Stimulated activated CD8-positive, alpha-beta memory T cell treated with anti-CD3 and anti-CD28 coated beads, Interleukin-4, amount 100 ng/mL, for 1 hour (primary cell): ENCODE measurements at regions not wholly inside any gene's neighbourhood (a gene's known extent, or its start where the extent isn't known, plus 50 kb on each side); places are given as distances from the start of the nearest gene placed in this dataset.
"Not testable (repeated sequence)": the region's sequence is repeated elsewhere in the genome, so short reads cannot be mapped to it uniquely, and the experiment has no call there.

Experiments used
- DNase-seq, 2 donors: peaks; one replicate each; pipeline ENCODE4 v3.0.0-alpha.2; 2020; ENCODE audit warnings: low read depth in 2 of 2, low spot score in 1 of 2

DNA sequence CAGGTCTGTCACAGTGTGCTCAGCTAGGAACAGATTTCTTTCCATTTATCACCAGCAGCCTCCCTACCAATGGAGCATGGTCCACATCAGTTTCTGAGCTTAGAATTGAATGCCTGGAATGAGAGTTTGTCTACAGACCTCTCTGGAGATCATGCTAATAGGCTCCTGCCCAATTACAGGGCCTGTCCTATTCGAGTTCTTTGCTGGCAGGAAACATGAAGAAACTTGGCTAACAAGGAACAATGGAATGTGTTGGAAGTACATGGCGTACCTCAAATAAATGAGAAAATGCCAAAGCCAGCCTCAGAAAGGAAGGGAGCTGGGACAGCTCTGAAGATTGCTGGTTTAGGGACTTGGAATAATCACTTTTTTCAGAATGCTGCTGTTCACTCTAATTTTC, 186.0 kb upstream of the AKR1E2 start:
- DNase-seq, result no peak

DNA sequence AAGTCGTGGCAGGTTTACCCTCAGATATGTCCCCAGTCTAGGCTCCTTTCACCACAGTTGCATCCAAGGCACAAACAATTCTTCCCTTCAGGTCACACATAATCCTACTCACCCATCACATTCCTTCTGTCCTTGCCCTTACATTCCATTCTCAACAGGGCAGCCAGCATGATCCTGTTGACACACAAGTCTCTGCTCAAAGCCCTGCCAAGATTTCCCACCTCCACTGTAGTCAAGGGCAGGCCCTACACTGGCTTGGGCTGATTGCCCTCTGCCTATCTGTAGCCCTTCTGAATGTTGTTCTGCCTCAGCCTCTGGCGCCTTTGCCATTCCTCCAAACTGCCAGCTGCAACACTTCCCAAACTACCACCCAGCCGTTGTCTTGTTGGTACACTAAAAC, 187.9 kb upstream of the AKR1E2 start:
- DNase-seq, result no peak

DNA sequence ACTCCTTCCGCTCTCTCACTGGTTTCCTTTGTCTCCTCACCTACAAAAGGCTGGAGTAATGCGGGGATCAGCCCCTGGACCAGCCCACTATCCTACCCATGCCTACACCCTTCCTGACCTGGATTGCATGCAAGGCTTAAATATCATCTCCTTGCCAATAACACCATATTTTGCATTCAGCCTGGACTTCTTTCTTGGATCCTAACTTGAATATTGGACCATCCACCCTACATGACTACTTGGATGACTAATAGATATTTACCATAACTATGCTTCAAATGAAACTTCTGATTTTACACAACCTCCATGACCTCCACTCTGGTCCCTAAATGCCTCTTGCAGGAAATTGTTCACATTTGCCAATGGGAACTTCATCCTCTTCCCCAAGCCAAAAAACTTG, 188.3 kb upstream of the AKR1E2 start:
- DNase-seq, result no peak

DNA sequence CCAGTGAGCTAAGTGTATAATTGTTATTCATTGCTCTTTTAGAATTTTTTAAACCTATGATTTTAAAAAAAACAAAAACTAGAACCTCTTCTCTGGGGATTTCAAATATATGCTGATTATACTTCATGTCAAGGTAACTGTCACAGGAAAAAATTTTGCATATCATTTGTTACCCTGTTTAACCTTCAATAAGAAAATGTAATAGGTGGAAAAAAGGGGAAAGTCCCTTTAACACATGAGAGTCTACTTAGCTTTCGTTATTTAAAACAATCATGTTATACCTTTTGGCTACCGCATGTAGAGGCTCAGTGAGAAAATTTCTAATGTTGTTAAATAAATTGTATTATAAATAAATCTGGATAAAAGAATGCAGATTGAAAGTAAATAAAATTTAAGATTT, 190.1 kb upstream of the AKR1E2 start:
- no peak for DNase-seq

DNA sequence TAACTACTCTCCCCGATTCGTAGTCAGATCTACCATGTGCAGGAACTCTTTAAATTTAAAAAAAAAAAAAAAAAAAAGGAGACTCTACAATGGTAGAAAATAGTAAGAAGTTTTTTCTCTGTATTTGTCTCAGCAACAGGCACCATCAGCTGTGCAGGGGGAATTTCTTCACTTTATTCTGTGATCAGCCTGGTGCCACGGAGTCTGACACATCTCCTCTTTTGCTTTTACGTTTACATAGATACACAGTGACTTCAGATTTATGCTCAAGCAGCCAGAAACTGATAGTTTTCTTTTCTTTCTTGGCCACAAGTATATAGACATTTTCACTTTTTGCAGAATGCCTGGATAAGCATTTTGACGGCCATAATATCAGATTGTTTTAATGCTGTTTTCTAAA, 190.6 kb upstream of the AKR1E2 start:
- DNase-seq, result no peak

DNA sequence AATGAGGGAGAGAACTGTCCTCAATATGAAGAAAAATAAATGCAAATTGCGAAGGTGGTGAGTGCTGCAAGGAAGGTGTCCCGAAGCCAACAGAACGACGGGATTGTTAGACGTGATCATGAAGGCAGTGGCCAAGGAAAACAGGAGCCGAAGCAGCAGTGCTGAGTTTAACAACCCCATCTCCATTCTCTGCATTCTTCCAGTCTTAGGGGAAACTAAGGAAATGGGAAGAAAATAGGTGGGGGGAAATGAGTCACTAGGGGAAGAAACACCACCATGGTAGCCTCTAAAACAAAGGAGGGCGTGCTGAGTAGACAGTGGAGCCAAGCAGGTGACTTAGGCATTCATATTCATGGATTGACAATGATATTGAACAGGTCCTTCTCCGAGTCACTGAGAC, 192.2 kb upstream of the AKR1E2 start:
- no peak for DNase-seq

DNA sequence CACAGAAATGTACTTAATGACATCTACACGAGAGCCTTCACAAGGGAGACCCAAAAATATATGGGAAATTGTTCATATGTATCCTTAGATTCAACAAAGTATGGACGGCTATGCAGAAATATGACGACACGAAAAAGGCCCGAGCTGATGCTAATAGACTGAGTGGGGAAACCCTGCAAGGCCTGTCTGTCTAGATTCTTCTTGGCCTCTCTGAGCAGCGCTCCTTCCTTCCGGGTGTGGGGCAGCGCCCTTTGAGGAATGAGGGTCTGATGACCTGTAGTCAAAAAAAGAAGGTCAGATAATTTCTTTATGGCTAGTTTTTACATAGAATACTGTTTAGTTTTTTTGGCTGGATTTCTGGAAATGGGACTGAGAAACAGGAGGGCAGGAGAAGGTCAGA, 192.8 kb upstream of the AKR1E2 start:
- no peak for DNase-seq

DNA sequence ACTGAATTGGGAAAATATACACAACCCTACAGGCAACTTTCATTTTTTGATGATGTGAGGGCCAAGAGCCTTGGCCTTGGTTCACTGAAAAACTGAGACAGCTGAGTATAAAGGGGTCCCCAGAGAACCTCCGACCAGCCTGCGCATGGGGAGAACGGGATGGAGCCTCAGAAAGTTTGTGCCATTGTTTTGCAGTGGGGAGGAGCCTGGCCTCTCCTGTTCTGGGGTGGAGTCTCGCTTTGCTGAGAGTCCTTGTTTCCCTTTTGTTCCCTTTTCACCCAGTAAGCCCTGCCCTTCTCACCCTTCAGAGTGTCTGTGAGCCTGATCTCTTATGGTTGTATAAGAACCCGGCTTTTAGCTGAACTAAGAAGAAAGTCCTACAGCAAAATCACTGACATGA, 193.2 kb upstream of the AKR1E2 start:
- no peak for DNase-seq

DNA sequence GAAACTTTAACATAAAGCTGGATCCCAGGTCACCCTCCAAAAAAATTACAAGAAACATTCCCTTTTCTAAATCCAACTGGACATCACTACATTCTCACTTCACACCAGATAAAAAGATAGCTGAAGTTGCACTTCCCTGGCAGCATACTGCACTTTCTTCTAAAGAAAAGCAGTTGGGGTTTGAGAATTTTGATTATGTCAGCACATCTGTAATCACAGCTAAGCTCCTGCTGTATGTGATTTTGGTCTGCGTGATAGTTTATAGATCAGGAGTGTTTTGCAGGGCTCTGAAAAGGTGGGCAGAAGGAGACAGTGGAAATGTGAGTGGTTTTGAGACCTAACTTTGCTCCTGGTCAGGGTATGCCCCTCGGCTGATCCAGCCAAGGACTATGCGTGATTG, 199.1 kb upstream of the AKR1E2 start:
- no peak for DNase-seq

DNA sequence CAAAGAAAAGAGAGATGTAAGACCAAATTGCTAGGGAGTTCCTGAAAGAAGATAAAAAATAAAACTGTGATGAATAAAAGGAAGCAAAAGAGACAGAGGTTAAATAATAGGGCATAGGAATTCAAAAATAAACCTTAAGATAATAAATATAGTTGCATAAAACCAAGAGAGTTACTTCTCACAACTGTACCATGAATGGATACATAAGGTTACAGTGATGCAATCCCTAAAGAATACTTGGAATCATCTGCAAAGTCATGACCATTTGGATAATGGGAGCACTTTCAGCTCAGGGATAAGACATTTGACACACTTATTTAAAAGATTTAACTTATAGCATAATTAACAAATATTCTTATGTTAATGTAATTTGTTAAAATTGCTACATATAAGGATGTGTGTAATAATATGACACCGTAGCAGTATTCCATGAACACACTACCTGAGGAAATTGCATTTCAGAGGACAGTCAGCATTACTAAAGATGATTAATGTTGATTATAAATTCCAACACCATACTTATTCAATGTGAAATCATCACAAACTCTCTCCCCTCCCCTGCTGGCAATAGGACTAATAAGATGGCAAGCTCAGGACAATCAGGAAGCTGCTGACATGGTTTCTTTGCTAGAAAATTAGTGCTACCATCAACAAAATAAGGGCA, 202.1 kb upstream of the AKR1E2 start:
- no peak for DNase-seq

DNA sequence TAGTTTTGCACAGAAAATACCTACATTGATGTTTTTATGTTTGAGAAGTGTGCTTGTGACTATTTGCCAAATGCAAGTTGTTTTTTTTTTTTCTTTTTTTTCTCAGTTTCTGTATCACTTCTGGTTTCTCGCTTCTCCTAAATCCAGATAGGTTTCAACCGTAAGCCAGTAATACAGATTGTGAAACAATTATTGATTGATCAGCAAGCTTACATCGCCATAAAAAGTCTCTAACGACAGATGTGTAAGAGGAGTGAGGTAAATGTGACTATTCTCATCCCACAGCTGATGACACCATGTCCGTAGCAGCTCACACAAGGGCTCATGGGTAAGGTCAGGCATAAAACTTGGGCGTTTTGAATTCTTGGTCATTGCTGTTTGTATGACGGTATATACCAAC, 202.8 kb upstream of the AKR1E2 start:
- no peak for DNase-seq

DNA sequence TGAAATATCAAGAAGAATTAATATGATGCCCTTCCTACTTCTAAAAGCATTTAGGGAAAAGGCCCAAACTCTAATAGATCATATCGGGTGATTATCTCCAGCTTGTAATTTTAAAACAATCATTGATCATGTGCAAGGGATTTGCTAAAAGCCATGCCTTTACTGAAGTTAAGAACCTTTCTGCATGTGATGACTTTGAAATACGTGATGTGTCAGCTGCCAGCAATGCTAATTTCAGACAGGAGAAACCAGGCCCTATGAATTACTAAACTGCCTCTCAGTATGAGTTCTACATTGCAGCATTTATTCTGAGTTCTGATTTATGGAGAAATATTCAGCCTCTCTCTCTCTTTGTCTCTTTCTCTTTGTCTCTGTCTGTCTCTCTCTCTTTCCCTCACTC, 203.6 kb upstream of the AKR1E2 start:
- DNase-seq, result no peak

DNA sequence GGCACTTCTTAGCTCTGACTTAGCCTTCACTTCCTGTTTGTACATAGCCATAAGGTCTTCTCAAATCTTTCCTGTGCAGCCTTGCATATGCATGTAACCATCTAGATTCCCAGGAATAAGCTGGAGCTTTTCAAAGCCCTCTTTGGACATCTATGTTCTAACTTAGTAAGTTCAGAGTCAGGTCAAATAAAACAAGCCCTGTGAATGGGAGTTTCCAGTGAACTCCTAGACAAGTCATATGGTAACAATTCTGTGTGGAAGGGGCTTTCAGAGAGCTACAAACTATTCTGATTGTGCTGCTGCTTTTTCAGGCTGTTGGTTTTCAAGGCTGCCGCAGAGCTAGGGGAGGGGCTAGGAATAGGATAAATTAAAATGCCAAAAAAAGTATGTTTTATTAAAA, 208.4 kb upstream of the AKR1E2 start:
- no peak for DNase-seq

DNA sequence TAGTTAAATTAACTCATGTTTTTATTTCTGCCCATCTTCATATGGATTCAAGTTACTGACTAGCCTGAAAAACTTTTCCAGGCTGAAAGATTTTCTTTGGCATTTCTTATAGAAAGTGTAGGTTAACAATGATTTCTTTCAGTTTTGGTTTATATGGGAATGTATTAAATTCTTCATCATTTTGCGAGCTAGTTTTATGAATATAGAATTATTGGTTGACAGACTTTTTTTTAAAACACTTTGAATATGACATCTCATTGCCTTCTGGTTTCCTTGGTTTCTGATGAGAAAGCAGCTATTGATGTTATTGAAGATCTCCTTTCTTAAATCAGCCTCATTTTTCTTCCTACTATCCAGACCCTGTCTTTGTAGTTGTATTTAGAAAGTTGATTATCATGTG, 211.0 kb upstream of the AKR1E2 start:
- DNase-seq, result no peak

DNA sequence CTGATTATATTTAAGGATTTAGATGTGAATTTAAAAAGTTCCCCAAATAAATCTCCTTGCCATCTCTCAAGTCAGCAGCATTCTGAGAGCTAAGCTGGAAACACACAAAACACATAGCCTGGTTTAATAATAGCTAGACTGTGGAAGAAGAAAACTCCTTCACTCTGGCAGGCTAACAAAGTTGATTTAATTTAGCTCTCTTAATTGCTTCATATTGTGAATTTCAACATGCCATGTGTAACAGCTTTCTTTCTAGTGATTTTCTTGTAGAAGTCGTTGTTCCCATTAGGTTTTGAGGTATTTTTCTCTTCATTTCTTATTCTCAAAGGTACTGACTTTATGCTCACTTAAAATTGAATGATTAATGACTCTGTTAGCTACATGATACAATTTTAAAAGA, 216.8 kb upstream of the AKR1E2 start:
- DNase-seq, result no peak

DNA sequence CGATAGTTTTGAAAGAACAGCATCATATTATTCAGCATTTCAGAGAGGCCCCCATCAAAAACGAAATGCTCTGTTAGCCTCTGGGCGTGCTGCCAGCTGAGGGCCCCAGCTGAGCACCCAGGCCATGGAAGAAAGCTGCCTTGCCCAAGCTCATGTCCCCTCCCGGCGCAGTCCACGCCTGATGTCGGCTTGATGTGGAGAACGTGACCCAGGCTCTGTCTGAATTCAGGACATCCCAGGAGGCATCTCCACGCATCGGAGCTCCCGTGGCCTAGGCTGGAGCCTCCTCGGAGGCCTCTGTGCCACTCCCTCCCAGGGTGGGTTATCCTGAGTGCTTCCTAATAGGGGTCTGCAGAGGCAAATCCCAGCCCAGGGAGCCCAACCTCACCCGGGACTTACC, 218.3 kb upstream of the AKR1E2 start:
- no peak for DNase-seq

DNA sequence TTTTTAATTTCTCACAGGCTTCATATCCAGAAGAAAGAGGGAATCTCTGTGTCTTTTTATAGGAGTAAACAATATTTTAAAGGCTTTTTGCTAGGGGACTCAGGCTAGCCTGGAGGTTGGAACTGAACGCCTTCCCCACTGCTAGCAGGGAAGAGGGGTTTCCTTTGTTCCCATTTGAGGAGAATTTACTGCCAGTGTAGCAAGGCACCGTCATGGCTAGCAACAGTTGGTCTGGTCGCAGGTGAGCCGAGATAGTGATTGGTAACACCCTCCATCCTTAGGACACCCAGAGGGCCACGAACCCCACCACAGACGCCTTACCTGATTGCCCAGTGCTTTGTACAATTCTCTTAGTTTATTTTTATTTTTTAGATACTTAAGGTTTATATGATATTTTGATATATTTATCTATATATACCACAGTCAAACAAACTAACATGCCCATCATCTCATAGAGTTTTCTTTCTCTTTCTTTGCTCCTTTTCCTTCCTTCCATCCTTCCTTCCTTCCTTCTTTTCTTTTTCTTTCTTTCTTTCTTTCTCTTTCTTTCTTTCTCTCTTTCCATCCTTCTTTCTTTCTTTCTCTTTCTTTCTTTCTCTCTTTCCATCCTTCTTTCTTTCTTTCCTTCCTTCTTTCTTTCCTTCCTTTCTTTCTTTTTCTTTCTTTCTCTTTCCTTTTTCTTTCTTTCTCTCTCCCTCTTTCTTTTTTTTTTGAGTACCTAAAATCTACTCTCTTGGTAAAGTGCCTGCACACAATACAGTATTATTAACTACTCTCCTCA, 219.0 kb upstream of the AKR1E2 start:
- DNase-seq, result no peak

DNA sequence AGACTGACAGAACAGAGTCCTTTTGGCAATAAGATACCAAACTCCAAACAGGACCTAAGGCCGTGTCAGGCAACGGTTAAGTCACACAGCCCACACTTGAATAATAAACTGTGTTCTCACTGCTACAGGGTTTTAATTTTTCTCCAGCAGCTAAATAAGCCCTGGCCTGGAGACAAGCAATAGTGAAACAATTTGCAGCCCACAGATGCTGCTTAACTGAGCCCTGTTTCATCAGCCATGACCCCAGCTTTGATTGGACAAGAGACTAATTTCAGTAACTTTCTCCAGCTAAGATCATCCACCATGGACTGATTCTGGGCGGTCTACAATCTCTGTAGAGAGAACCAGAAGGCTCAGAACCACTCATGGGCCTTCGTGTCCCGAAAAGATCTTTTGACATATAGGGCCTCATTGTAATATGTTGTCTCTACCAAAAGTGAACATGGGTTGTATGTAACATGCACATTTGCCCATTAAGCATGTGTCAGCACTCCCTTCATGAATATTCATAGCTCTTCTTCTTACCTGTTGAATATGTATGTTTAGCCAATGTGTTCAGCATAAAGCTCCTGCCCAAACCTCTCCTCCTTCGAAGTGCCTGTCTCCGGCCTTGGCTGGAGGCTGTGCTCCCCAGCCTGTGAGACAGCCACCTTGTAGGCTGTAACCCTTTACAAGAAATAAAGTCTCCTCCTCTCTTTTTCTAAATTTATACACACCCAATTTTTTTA, 223.1 kb upstream of the AKR1E2 start:
- no peak for DNase-seq

DNA sequence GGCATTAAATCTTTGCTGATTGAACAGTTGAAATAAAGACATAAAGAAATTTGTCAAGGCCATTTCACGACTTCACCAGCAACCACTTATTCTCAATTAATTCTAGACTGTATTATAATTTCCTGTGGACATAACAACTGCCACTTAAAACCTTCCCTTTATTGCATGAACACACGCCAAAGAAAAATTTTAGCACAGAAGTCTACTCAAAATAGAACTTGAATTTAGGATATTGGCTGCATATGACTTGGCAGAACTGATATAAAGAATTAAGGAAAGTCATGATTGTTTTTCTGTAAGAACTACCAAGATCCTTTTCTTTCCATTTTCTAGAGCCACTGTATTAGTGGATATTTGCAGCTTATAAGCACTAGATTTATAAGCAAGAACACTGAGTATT, 226.5 kb upstream of the AKR1E2 start:
- DNase-seq, result no peak

DNA sequence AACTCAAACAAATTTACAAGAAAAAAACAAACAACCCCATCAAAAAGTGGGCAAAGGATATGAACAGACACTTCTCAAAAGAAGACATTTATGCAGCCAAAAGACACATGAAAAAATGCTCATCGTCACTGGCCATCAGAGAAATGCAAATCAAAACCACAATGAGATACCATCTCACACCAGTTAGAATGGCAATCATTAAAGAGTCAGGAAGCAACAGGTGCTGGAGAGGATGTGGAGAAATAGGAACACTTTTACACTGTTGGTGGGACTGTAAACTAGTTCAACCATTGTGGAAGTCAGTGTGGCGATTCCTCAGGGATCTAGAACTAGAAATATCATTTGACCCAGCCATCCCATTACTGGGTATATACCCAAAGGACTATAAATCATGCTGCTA, 228.1 kb upstream of the AKR1E2 start:
- DNase-seq, result not testable (repeated sequence)

DNA sequence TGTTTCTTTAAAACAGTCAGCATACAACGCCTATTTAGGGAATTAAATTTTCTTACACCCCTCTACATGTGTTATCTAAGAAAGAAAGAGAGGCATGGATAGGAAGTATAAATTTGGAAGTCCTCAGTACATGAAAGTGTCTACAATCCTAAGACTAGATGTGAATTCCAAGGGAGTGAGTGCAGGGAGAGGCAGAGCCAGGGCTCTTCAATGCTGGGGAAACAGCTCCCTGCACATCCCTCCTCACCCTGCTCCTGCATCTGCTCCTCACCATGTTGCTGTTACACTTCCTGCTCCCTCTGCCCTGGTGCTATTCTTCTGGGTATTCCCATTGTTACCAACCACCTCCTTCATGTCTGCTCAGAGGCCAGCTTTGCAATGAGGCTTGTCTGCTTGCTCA, 229.1 kb upstream of the AKR1E2 start:
- no peak for DNase-seq

DNA sequence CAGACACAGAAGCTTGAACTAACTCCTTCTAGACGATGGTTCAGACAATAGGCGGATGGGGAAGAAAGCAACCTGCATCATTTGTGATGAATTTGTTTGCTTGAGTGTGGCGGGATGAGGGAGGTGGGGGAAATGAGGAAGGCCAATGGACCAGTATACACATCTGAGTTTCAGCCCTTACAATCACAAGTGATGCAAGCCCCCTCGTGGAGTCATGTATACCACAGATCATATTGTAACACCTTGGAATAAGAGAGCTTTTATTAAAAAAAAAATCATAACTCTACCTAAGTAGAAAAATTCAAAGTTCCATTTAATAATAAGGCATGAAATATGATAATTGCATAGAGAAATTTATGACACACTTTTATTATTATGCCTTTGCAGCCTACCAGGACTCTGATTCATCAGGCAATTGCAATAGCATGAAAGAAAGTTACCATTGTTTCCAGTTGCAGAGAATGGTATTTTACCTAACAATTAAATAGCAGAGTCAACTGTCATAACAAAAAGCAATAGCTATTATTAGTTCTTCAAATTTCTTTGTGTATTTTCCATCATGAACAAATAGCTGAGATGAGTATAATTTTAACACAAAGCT, 230.2 kb upstream of the AKR1E2 start:
- no peak for DNase-seq
